ENCODE measurements at regions not wholly inside any gene's neighbourhood (a gene's known extent, or its start where the extent isn't known, plus 50 kb on each side); places are given as distances from the start of the nearest gene placed in this dataset.

DNA sequence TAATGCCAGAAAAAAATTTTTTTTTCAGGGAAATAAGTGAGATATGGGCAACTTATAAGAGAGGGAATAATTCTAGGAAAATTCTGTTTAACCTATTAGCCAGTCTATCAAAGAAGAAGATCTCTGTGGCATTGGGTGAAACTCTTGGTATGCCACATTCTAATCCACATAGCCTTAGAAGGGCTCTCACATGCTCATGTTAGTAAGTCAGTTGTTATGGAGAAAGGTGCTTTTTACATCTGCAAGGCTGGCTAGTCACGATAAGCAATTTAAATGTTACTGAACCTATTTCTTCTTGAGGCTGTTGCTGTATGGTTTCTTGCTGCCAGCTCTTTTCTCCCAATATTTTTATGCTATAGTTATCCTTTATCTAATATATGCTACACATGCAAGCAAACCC, 89.9 kb upstream of the MAGI1 start:
- POLR2A ChIA-PET: no interaction called here
- H3K9me3 ChIP-seq (replicated peaks; ENCODE audit: control insufficient read depth, insufficient read depth, low read length): no peaks in the 10 kb centered on the region
- intact Hi-C loops (cut with micrococcal nuclease; ENCODE audit: unreplicated experiment) (no loop called here), in situ Hi-C loops (cut with MboI) (no loop called here)
- H3K79me2 ChIP-seq (ENCODE audit: control insufficient read depth, insufficient read depth, low read length): no peaks in the 10 kb centered on the region
- no peak overlapping the region for H3K4me2 ChIP-seq (ENCODE audit: control insufficient read depth, insufficient read depth)
- 0% methylated on average over 1 of the region's 1 CpG for WGBS (ENCODE audit: insufficient coverage, insufficient replicate concordance, low lambda C conversion rate, missing lambda C conversion rate)
- DNase-seq (ENCODE audit: low read depth, low spot score) (no peak), FAIRE-seq (no peak), ATAC-seq (no peak)
- RAD21 ChIA-PET (ENCODE audit: unreplicated experiment): no interaction called here
- no TSS peak for BruUV-seq (replicated peaks)
- no peak overlapping the region for H3K9ac ChIP-seq (ENCODE audit: control insufficient read depth, insufficient read depth, low read length)
- no peak overlapping the region for H3K27ac ChIP-seq (ENCODE audit: control insufficient read depth, insufficient read depth)
- H3K4me3 ChIP-seq: no peak overlapping the region
- no peak for TF ChIP-seq ZNF622 (IDR thresholded peaks at IDR 0.05)
- TF ChIP-seq, protein P1, sequence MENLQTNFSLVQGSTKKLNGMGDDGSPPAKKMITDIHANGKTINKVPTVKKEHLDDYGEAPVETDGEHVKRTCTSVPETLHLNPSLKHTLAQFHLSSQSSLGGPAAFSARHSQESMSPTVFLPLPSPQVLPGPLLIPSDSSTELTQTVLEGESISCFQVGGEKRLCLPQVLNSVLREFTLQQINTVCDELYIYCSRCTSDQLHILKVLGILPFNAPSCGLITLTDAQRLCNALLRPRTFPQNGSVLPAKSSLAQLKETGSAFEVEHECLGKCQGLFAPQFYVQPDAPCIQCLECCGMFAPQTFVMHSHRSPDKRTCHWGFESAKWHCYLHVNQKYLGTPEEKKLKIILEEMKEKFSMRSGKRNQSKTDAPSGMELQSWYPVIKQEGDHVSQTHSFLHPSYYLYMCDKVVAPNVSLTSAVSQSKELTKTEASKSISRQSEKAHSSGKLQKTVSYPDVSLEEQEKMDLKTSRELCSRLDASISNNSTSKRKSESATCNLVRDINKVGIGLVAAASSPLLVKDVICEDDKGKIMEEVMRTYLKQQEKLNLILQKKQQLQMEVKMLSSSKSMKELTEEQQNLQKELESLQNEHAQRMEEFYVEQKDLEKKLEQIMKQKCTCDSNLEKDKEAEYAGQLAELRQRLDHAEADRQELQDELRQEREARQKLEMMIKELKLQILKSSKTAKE (IDR thresholded peaks at IDR 0.05; ENCODE audit: low read depth, poor library complexity, severe bottlenecking): no peak
- TF ChIP-seq IRF4 (IDR thresholded peaks at IDR 0.05; ENCODE audit: low read depth, low read length): no peak
- TF ChIP-seq STAT3 (IDR thresholded peaks at IDR 0.05; ENCODE audit: low read depth, low read length): no peak
- TF ChIP-seq CHD1 (IDR thresholded peaks at IDR 0.05; ENCODE audit: low read depth, low read length): no peak
- no peaks in the 10 kb centered on the region; a peak in 1 of 4 replicates for H3K27me3 ChIP-seq (replicated peaks in 1 of 2; ENCODE audit: control insufficient read depth in 2 of 2, insufficient read depth in 2 of 2, low read length in 1 of 2)
- no peak overlapping the region for H2AFZ ChIP-seq (ENCODE audit: control insufficient read depth, low read depth, low read length)
- H3K4me1 ChIP-seq (ENCODE audit: control insufficient read depth, insufficient read depth, low read length): no peaks in the 10 kb centered on the region
- H3K36me3 ChIP-seq (ENCODE audit: control insufficient read depth in 2 of 2, insufficient read depth in 2 of 2, low read length in 1 of 2): no peaks in the 10 kb centered on the region
- SMC1A ChIA-PET (ENCODE audit: uncharacterized antibody, unreplicated experiment): no interaction called here
- CTCF ChIA-PET: no interaction called here
- H4K20me1 ChIP-seq (ENCODE audit: control insufficient read depth, insufficient read depth): no peaks in the 10 kb centered on the region

DNA sequence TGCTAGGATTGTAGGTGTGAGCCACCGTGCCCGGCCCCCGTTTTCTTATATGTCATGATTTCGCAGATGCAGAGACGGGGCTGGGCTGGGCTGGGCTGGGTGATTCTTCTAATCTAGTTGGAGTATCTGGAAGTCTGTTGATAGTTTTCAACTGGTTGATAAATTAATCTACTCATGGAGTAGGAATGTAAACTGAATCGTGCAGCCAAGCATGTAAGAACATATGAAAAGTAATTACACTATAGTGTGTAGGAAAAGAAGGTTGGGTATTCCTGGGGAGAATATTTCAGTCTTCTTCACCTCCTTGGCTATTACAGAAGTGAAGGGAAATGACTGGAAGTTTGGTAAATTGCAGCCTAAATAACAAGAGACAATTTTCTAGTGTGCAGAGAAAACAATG, 82.6 kb upstream of the MAGI1 start:
- POLR2A ChIA-PET: no interaction called here
- no peak overlapping the region for H2AFZ ChIP-seq (ENCODE audit: control insufficient read depth, low read depth, low read length)
- H3K4me1 ChIP-seq (ENCODE audit: control insufficient read depth, insufficient read depth, low read length): no peaks in the 10 kb centered on the region
- BruUV-seq (replicated peaks): no TSS peak
- no peaks in the 10 kb centered on the region for H3K27me3 ChIP-seq (replicated peaks in 1 of 2; ENCODE audit: control insufficient read depth in 2 of 2, insufficient read depth in 2 of 2, low read length in 1 of 2)
- no peaks in the 10 kb centered on the region for H3K9me3 ChIP-seq (replicated peaks; ENCODE audit: control insufficient read depth, insufficient read depth, low read length)
- FAIRE-seq (no peak), DNase-seq (ENCODE audit: low read depth, low spot score) (no peak), ATAC-seq (no peak)
- H3K4me3 ChIP-seq: no peak overlapping the region
- SMC1A ChIA-PET (ENCODE audit: uncharacterized antibody, unreplicated experiment): no interaction called here
- no peak overlapping the region for H3K9ac ChIP-seq (ENCODE audit: control insufficient read depth, insufficient read depth, low read length)
- intact Hi-C loops (cut with micrococcal nuclease; ENCODE audit: unreplicated experiment) (no loop called here), in situ Hi-C loops (cut with MboI) (no loop called here)
- H3K27ac ChIP-seq (ENCODE audit: control insufficient read depth, insufficient read depth): no peak overlapping the region
- H4K20me1 ChIP-seq (ENCODE audit: control insufficient read depth, insufficient read depth): no peaks in the 10 kb centered on the region
- no peaks in the 10 kb centered on the region for H3K36me3 ChIP-seq (ENCODE audit: control insufficient read depth in 2 of 2, insufficient read depth in 2 of 2, low read length in 1 of 2)
- RAD21 ChIA-PET (ENCODE audit: unreplicated experiment): no interaction called here
- H3K4me2 ChIP-seq (ENCODE audit: control insufficient read depth, insufficient read depth): no peak overlapping the region
- CTCF ChIA-PET: no interaction called here
- H3K79me2 ChIP-seq (ENCODE audit: control insufficient read depth, insufficient read depth, low read length): no peaks in the 10 kb centered on the region
- WGBS (ENCODE audit: insufficient coverage, insufficient replicate concordance, low lambda C conversion rate, missing lambda C conversion rate): 59% methylated on average over 6 of the region's 6 CpGs
- TF ChIP-seq, protein P2, sequence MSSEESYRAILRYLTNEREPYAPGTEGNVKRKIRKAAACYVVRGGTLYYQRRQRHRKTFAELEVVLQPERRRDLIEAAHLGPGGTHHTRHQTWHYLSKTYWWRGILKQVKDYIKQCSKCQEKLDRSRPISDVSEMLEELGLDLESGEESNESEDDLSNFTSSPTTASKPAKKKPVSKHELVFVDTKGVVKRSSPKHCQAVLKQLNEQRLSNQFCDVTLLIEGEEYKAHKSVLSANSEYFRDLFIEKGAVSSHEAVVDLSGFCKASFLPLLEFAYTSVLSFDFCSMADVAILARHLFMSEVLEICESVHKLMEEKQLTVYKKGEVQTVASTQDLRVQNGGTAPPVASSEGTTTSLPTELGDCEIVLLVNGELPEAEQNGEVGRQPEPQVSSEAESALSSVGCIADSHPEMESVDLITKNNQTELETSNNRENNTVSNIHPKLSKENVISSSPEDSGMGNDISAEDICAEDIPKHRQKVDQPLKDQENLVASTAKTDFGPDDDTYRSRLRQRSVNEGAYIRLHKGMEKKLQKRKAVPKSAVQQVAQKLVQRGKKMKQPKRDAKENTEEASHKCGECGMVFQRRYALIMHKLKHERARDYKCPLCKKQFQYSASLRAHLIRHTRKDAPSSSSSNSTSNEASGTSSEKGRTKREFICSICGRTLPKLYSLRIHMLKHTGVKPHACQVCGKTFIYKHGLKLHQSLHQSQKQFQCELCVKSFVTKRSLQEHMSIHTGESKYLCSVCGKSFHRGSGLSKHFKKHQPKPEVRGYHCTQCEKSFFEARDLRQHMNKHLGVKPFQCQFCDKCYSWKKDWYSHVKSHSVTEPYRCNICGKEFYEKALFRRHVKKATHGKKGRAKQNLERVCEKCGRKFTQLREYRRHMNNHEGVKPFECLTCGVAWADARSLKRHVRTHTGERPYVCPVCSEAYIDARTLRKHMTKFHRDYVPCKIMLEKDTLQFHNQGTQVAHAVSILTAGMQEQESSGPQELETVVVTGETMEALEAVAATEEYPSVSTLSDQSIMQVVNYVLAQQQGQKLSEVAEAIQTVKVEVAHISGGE (CRISPR knock-in tag; IDR thresholded peaks at IDR 0.05): no peak
- TF ChIP-seq, protein P3, sequence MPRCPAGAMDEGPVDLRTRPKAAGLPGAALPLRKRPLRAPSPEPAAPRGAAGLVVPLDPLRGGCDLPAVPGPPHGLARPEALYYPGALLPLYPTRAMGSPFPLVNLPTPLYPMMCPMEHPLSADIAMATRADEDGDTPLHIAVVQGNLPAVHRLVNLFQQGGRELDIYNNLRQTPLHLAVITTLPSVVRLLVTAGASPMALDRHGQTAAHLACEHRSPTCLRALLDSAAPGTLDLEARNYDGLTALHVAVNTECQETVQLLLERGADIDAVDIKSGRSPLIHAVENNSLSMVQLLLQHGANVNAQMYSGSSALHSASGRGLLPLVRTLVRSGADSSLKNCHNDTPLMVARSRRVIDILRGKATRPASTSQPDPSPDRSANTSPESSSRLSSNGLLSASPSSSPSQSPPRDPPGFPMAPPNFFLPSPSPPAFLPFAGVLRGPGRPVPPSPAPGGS (IDR thresholded peaks at IDR 0.05; ENCODE audit: borderline replicate concordance, insufficient read depth, low read depth, low read length, poor library complexity, severe bottlenecking): no peak
- TF ChIP-seq, protein P4, sequence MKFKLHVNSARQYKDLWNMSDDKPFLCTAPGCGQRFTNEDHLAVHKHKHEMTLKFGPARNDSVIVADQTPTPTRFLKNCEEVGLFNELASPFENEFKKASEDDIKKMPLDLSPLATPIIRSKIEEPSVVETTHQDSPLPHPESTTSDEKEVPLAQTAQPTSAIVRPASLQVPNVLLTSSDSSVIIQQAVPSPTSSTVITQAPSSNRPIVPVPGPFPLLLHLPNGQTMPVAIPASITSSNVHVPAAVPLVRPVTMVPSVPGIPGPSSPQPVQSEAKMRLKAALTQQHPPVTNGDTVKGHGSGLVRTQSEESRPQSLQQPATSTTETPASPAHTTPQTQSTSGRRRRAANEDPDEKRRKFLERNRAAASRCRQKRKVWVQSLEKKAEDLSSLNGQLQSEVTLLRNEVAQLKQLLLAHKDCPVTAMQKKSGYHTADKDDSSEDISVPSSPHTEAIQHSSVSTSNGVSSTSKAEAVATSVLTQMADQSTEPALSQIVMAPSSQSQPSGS (IDR thresholded peaks at IDR 0.05; ENCODE audit: low read length): no peak
- TF ChIP-seq CBX5 (IDR thresholded peaks at IDR 0.05; ENCODE audit: low read depth): no peak
- no peak for TF ChIP-seq YY1 (IDR thresholded peaks at IDR 0.05; ENCODE audit: low read depth, low read length)
- TF ChIP-seq RUNX3 (IDR thresholded peaks at IDR 0.05; ENCODE audit: low read length): no peak

Measured in GM12878 (cell line).